MM.1S (cell line): ENCODE measurements at regions not wholly inside any gene's neighbourhood (a gene's known extent, or its start where the extent isn't known, plus 50 kb on each side); places are given as distances from the start of the nearest gene placed in this dataset.

Source experiments
- EZH2 ChIP-seq: fragments of 300-600 bp; sonication (generic); optimal IDR thresholded peaks from 2 replicates; pipeline ENCODE3; 2017; ENCODE audit warnings: low read depth, mild to moderate bottlenecking, antibody characterized with exemption, low read length, mixed read lengths
- TF ChIP-seq, protein P1 (sequence below): fragments of 300-600 bp; sonication (generic); IDR thresholded peaks from 2 replicates; pipeline ENCODE4 v1.5.1; 2016; ENCODE audit warnings: antibody characterized with exemption, low read length, mixed read lengths

DNA sequence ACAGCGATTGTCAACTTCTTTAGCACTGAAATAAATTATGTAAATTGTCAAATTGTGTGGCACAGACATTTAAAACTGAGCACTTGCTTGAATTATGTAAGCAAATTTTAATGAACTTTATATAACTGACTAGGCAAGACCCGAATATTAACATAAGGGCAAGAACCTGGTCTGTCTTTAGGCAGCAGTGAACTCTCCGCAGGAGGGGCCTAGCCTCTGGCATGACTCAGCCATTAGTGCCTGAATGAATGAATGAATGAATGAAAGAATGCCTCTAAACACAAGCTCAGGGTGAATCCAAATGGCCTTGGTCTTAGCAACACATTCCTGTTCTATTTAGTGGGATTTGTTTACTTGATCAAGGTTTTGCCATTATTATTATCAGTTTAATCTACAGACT is 654.7 kb upstream of the ARGLU1 start:
- TF ChIP-seq, protein P1, sequence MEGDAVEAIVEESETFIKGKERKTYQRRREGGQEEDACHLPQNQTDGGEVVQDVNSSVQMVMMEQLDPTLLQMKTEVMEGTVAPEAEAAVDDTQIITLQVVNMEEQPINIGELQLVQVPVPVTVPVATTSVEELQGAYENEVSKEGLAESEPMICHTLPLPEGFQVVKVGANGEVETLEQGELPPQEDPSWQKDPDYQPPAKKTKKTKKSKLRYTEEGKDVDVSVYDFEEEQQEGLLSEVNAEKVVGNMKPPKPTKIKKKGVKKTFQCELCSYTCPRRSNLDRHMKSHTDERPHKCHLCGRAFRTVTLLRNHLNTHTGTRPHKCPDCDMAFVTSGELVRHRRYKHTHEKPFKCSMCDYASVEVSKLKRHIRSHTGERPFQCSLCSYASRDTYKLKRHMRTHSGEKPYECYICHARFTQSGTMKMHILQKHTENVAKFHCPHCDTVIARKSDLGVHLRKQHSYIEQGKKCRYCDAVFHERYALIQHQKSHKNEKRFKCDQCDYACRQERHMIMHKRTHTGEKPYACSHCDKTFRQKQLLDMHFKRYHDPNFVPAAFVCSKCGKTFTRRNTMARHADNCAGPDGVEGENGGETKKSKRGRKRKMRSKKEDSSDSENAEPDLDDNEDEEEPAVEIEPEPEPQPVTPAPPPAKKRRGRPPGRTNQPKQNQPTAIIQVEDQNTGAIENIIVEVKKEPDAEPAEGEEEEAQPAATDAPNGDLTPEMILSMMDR = no peak
- no peak for TF ChIP-seq EZH2
